ENCODE measurements at regions not wholly inside any gene's neighbourhood (a gene's known extent, or its start where the extent isn't known, plus 50 kb on each side); places are given as distances from the start of the nearest gene placed in this dataset.
"Not testable (repeated sequence)": the region's sequence is repeated elsewhere in the genome, so short reads cannot be mapped to it uniquely, and the experiment has no call there.

DNA sequence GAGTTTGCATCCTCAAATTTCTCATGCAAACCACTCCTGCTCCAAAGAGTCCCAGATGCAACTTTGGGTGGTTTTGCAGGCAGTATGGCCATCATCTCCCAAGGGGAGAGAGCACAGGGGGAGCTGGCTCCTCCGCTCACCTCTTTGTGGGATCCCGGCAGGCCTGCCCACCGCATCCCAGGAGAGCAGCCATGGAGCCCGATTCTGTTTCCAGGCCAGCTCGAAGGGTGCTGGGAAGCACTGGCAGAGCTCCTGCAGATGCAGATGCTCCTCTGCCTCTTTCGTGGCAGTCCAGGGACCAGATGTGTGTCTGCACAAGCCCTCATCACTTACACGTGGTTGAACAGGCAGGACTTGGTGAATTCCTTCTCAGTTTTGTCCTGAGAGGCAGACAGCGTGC, 239.3 kb upstream of the SGCG start:
- TF ChIP-seq POLR2A, EP300, POLR2AphosphoS5 (IDR thresholded peaks at IDR 0.05): not testable (repeated sequence)
- TF ChIP-seq, protein P1, sequence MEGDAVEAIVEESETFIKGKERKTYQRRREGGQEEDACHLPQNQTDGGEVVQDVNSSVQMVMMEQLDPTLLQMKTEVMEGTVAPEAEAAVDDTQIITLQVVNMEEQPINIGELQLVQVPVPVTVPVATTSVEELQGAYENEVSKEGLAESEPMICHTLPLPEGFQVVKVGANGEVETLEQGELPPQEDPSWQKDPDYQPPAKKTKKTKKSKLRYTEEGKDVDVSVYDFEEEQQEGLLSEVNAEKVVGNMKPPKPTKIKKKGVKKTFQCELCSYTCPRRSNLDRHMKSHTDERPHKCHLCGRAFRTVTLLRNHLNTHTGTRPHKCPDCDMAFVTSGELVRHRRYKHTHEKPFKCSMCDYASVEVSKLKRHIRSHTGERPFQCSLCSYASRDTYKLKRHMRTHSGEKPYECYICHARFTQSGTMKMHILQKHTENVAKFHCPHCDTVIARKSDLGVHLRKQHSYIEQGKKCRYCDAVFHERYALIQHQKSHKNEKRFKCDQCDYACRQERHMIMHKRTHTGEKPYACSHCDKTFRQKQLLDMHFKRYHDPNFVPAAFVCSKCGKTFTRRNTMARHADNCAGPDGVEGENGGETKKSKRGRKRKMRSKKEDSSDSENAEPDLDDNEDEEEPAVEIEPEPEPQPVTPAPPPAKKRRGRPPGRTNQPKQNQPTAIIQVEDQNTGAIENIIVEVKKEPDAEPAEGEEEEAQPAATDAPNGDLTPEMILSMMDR (IDR thresholded peaks at IDR 0.05) = not testable (repeated sequence)
